HG03565 (cell line): ENCODE measurements at regions not wholly inside any gene's neighbourhood (a gene's known extent, or its start where the extent isn't known, plus 50 kb on each side); places are given as distances from the start of the nearest gene placed in this dataset.

Source experiments
- ATAC-seq: cut with Tn5 transposase; IDR thresholded peaks from one replicate; pipeline ENCODE4 v1.9.1; 2021; ENCODE audit warnings: mild to moderate bottlenecking, moderate library complexity; ENCODE audit not compliant: unreplicated experiment

DNA sequence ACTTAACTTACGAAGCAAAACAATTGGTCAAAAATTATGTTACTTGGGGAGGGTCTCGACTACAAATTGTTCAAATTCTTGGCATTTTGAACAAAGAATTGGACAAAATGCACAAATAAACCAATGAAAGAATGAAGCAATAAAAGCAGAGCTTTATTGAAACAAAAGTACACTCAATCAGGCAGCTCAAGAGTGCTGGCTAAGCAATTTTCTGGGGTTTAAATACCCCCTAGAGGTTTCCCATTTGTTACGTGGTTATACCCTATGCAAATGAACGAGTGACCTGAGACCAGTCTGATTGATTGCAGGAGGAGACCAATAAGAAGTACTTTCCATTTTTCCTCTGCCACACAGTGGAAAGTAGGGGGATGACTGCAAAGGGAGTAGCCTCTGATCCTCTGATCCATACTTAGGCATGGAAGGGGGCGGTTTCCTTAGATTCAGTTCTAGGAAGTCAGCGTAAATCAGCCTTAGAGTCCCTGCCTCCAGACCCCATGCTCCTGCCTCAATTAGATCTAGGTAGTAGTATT lies 228.6 kb downstream of the EFNB2 start:
- no peak for ATAC-seq

DNA sequence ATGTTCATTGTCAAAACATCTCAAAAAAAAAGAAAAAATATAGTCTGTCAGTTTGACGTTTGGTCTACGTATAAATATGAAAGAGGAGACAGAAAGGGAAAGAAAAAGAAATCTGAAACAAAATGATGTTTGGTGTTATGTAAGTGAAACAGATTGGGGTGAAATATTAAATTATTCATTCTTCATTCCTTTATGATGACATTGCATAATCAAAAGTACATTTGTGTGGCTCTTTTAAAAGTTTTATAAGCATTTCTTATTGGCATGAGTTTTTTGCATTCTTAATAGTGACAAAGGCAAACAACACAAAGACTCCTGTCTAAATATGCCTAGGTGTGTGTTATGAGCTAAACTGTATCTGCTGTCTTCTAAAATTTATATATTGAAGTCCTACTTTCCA lies 232.6 kb downstream of the EFNB2 start:
- no peak for ATAC-seq

DNA sequence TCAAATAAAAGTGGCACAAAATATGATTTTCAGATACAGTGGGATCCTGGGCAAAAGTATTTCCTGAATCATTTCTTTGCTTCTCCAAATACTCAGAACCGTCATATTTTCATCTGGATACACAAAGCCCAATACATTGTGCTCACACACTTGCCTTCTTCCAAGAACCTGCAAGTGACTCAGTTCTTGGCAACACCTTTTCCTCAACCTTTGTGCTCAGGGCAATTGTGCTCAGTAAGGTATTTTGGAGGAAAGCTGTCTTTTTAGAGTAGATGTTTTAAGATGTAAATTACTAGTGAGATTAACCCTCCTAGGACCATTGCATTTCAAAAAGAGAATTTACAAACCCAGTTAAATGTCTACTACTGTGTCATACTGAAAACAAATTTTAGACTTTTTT lies 233.5 kb downstream of the EFNB2 start:
- ATAC-seq, result no peak

DNA sequence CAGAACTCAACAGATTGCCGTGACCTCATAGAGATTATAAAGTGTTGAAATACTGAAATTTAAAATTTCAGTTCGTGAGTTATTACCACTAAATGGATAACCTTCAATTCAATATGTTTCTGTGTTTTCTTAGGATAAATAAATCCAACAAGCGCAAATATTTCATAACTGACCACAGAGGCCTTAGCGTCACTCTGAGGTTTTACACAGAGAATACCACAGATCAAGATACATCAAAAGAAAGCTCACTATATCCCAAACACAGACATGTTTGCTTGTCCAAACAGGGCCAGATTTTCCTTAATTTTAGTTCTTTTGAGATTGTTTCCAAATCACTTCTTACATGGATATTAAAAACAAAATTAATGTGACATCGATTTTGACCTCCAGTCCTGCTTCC lies 235.8 kb downstream of the EFNB2 start:
- ATAC-seq, result no peak

DNA sequence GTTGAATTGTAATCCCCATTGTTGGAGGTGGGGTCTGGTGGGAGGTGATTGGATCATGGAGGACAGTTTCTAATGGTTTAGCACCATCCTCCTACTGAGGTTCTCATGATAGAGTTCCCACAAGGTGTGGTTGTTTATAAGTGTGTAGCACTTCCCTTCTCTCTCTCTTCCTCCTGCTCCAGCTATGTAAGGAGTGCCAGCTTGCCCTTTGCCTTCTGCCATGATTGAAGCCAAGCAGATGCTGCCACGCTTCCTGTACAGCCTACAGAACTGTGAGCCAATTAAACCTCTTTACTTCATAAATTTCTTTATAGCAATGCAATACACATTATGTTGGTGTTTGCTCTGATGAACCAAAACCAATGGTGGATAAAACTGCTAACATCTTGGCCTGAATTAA lies 238.2 kb downstream of the EFNB2 start:
- ATAC-seq, result no peak

DNA sequence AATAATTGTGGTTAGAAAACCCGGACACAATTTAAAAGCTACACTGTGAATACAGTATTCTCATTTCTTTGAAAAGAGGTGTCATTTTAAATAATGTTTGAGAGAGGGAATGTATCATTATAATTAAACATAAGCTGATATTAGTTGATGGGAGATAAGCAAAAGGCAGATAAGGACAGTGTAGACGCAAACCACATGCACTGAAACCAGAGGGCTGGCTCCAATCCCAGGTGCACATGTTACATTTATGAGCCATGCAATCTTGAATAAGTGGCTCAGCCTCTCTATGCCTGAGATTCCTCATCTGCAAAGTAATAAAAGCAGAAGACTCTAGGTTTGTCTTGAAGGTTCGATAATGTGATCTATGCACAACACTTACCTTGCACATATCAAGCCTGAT lies 238.7 kb downstream of the EFNB2 start:
- no peak for ATAC-seq

DNA sequence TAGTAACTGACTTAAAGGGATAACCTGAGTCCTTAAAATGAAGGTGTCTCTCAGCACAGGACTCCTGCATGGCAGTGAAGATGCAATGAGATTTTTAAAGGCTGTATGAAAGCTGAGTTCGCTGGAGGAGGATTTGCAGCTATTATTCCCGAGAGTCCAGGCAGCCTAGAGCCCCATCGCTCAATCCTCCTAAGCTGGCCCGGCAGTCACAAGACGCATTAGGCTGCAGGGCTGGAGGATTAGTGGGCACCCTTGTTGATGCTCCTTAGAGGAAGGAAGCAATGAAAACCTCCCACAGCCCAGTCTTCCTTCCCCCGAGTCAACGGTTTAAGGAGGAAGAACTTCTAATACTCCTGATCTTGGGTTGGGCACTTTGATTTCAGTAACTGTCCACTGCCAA lies 239.5 kb downstream of the EFNB2 start:
- ATAC-seq, result no peak

DNA sequence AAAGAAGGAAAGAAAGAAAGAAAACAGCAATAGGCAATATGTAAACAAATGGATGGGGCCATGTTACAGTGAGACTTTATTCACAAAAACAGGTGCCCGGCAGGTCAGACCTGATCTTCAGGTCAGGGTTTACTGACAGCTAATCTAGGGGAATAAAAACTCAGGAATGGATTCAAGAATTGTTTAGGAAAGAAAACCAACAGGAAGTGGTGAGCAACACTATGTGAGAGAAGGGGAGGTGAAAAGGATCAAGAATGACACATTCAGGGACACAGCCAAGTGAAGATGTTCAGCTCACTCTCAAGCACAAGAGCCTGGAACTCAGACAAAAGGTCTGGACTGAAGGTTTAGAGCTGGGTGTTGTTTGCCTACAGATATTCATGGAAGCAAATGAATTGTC lies 244.5 kb downstream of the EFNB2 start:
- ATAC-seq, result no peak

DNA sequence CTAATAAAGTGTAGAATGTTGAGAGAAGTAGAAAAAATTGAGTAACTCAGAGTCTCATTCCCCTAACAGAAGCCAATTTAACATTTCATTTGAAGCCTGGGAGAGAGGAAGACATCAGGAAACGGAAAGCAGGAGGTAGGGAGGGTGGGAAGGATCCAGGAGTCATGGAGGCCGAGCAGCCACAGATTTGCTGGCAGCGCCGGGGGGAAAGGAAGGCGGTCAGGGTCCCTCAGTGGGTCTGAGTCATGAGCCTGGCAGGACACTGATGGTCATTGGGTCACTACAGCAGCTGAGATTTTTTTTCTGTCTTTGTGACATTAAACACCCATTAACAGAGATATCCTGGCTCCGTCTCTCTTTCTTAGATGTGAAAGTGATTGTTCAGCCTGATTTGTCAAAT lies 248.1 kb downstream of the EFNB2 start:
- no peak for ATAC-seq

DNA sequence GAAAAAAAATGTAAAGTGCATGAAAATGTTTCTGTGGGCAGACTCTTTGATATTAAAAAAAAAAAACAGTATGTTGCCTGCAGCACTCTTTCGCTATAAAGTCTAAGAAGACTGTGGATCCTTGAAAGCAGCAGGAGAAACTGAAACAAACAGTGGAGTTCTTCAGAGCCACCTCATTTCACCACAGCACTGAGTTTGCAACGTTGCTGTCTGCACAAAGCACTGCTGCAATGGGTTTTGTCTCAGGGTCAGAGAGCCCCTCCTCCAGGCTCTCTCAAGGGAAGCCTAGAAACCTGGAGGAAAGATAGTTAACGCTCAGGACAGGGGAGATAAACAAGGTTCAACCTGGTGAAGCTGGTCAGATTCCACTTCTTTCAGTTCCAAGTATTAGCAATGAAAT lies 248.7 kb downstream of the EFNB2 start:
- no peak for ATAC-seq

DNA sequence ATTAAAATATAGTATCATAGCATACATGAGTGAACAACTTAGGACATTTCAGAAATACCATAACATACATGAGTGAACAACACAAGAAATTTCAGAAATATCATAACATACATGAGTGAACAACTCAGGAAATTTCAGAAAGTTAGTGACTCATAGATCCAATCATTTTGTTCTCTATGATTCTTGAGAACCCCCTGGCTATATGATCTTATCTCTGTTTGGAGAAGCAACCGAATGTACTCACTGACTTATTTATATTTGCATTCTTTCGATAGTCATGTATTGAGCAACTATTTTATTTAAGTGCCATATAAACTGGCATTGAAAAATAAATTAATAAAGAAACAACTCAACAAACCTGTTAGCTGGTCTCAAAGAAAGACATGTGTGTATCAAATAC lies 251.1 kb downstream of the EFNB2 start:
- ATAC-seq, result no peak

DNA sequence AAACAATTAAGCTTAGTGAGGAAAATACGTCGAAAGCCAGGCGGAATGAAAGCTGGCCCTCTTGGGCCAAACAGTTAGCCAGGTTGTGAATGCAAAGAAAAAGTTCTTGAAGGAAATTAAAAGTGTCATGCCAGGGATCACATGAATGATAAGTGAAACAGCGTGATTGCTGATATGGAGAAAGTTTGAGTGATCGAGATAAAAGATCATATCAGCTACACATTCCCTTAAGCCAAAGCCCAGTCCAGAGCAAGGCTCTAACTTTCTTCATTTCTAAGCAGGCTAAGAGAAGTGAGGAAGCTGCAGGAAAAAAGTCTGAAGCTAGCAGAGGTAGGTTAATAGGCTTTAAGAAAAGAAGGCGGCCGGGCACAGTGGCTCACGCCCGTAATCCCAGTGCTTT lies 254.0 kb downstream of the EFNB2 start:
- no peak for ATAC-seq

DNA sequence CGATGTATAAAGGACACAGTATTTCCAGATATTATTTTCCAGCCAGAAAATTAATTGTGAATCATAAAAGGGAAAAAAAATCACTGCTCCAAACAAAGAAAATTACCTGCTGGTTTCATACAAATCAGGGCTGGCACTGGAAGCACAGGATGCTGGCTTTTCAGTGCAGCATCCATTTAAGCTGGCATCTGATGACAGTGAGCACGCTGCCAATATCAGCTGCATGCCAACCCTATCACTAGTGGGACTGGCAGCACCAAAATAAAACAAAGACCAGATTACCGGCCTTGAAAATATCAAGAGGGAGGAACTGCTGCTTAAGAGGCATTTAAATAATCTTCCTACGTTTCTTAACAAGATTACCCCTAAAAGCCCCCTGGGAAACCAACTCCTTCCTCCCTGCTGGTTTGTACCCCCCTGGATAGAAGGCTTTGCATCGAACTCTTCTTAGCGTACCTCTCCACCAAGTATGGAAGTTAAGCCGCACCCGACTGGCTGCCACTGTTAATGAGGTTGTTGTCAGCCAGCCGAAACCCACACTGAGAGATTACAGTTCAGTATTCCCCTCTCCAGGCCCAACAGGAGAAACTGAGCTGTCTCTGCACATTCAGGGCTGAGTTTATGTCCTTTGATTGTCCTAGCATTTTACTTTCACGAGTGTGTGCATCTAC lies 257.8 kb downstream of the EFNB2 start:
- no peak for ATAC-seq

DNA sequence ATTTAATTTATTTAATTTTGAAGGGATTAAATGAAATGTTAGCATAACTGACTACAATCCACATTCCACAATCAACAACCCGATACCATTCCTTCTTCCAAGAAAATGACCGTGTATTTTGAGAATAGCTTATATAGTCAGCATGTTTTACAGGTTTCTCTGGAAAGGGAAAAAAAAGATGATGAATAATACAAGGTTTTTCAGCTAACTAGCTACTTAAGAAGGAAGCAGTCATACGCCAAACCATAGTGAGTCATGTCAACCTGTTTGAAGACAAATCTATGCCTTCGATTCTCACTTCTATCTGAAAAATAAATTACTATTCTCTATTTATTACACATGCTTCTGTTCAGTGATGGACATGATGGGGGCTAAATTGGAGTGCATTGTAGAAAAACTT lies 258.6 kb downstream of the EFNB2 start:
- no peak for ATAC-seq

DNA sequence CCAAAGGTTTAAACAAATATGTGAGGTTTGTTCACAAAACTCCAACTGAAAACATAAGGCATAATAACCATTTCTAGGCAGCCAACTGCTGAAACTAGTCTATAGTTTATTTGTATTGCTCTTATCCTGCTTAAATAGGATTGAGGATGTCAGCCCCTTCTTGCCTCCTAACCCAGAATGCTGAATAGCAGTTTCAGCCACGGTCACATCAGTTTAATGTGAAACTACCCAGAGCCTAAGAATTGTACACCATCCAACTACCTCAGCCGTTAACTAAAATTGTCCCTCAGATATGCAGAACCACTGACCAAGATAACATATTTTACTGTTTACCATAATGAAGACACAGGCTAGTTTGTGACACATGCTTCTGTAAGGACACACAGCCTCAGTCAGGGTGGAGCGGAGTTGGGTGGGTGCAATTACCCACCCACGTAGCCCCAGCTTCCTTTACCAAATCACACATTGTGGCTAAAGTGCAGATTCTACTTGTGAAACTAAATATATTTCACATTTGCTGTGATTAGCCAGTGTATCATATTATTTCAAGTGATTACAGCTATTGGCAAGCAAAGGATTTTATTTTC lies 259.9 kb downstream of the EFNB2 start:
- ATAC-seq, result no peak

DNA sequence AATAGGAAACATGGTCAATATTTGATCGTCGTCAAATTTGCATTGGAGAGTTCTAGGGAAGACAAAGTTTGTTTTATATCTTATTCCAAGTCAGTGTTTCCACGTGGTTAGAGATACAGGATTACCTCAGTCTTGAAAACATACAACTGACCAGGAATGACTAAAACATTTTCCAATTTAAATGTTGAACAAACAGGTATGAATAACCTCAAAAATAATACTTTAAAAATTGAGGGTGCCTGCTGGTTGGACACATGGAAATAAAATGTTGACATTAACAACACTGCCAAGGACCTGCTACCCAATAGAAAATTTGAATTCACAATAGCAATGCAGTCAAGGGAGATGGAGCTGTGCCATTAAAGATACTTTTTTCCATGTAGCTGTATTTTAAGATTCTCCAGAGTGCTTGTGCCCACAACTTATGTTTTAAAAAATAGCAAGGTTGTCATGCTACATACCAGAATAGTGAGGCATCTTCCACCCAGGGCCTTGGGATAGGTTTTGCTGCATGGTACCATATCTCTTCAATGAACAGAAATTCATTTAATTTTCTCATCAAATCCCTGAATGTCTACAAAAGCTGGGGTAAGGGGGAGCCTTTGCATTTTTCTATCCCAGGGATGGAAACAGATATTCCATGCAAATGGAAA lies 260.8 kb downstream of the EFNB2 start:
- no peak for ATAC-seq

DNA sequence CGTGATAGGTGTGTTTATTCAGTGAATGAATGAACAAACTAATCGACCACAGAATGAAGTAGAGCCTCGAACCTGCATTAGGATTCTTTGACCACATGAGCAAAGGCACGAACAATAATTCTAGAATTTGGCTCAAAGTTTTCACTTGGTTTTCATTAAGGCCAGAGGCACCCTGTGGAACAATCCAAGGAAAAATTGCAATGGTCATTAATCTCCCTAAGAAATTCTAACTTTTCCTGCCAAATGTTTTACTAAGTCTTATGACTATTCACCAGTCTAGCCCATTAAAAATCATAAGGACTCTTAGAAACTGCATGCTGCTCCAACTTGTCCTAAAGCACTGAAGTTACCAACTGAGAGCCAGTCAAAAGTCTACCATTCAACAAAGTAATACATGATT lies 271.7 kb downstream of the EFNB2 start:
- no peak for ATAC-seq

DNA sequence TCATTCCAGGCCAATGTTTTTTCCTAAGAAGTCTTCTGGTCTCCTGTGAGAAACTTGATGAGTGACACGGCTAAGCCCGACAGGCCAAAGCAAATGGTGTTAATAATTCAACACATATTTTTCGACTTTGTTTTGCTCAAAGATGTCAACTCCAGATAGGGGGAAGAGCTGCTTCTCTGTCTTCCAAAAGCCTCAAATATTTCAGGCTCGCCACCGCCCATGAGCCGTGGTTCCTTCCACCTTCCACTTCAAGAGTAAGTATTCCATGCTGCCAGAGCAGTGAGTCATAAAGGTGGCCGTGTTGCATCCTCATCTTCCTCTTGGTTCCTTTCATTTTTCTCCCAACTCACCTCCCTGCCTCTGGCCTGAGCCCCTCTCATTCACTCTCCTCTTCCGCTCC lies 272.6 kb downstream of the EFNB2 start:
- ATAC-seq, result no peak

DNA sequence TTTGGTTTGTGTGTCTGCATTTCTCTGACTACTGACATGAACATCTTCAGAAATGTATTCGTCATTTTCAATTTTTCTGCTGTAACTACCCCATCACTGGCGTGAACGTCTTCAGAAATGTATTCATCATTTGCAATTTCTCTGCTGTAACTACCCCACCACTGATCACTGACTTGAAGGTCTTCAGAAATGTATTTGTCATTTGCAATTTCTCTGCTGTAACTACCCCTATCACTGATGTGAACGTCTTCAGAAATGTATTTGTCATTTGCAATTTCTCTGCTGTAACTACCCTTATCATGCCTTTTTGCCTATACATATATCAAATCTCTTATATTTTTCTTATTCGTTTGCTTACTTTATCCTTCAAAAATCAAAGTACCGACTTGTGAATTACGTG lies 274.0 kb downstream of the EFNB2 start:
- no peak for ATAC-seq

DNA sequence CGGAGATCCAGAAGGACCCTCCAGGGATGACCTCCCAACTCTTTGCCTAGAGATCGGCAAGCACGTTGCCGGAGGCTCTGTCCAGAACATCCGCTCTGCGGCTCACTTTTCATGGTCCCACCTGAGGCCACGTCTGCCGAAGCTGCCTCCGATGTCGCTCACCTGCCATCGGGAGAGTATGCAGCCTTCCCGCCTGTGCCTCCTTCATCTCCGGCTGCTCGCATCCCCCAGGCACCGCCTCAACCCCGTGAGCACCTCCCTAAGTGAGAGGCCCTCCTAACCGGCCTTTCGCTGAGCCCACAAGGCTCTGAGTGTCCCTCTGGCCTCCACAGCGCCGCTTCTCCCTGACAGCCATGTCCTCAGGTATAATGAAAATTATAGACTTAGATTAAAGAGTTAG lies 275.1 kb downstream of the EFNB2 start:
- ATAC-seq, result no peak

DNA sequence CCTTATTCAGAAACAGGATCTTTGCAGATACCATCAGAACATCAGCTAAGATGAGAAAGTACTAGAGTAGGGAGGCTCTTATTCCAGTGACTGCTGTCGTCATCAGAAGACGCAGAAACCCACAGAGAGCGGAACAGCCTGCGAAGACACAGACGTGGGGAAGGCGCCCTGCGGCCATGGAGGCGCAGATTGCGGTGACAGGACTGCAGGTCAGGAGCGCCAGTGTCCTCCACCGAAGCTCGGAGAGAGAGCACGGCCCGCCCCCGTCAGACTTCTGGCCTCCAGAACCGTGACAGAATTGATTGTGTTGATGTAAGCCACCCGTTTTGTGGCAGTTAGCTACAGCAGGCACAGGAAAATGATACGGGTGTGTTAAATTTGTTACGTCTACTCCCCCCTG lies 275.5 kb downstream of the EFNB2 start:
- ATAC-seq, result no peak

DNA sequence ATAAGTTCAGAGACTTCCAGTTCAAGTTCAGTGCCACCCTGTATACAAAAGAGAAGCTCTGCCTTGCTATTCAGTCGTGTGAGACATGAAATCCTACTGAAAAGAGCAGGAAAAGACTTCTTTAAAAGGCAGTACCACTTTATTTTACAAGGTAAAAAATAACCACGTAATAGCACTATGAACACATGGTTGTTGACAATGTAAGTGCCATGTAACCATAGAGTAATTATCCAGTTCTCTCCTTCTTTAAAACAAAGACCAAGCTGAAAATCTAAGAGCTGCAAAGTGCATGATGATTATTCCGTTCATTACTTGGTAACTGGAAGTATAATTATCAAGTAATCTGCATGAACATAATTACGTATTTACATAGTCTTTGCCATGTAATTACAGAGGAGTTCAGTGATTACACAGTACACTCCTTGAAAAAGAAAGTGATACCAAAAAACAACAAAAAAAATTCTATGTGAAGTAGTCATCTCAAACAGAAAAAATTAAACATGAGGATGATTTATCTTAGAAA lies 288.7 kb downstream of the EFNB2 start:
- no peak for ATAC-seq
